K562 (cell line): ENCODE measurements at regions not wholly inside any gene's neighbourhood (a gene's known extent, or its start where the extent isn't known, plus 50 kb on each side); places are given as distances from the start of the nearest gene placed in this dataset.
A peak's percentile ranks its signal among the peaks of the same experiment; 100 is the strongest.

Experiments used
- ATF1 ChIP-seq, 2 experiments: fragments of 450-650 bp in 1 of 2; IDR thresholded peaks; 2 replicates each; pipeline ENCODE4 v1.6.1; 2016; ENCODE audit warnings: missing compliant biosample characterization in 1 of 2, missing genetic modification characterization in 1 of 2
- ATF4 ChIP-seq: fragments of 450-650 bp; formaldehyde crosslinking; IDR thresholded peaks from 2 replicates; pipeline ENCODE4 v1.4.0; 2022; ENCODE audit warnings: mild to moderate bottlenecking, moderate library complexity
- CBX1 ChIP-seq: sonication (generic); IDR thresholded peaks from 2 replicates; pipeline ENCODE4 v1.6.1; 2016; ENCODE audit warnings: antibody characterized with exemption, low read depth, mild to moderate bottlenecking
- CHCHD3 ChIP-seq: fragments of 250-450 bp; sonication (Bioruptor Pico); IDR thresholded peaks from 2 replicates; pipeline ENCODE4 v2.1.2; 2022; ENCODE audit warnings: mild to moderate bottlenecking
- E2F5 ChIP-seq: sonication (generic); formaldehyde crosslinking; IDR thresholded peaks from 2 replicates; pipeline ENCODE4 v1.8.0; 2022; ENCODE audit warnings: mild to moderate bottlenecking, missing genetic modification reagents
- E2F6 ChIP-seq, 2 experiments: IDR thresholded peaks; 2 replicates each; pipeline ENCODE4 v1.6.1; 2011; ENCODE audit warnings: borderline replicate concordance in 1 of 2, control low read depth in 1 of 2, low read depth in 1 of 2, low read length in 1 of 2, mild to moderate bottlenecking in 1 of 2, mixed read lengths in 1 of 2, moderate library complexity in 1 of 2; ENCODE audit not compliant: insufficient read depth in 1 of 2, insufficient read length in 1 of 2, poor library complexity in 1 of 2, severe bottlenecking in 1 of 2; ENCODE audit errors: extremely low read depth in 1 of 2
- GABPB2 ChIP-seq: fragments of 250-450 bp; sonication (Bioruptor Pico); conservative IDR thresholded peaks from 2 replicates; pipeline ENCODE4 v1.5.1; 2021; ENCODE audit warnings: mild to moderate bottlenecking
- HES1 ChIP-seq: fragments of 450-650 bp; IDR thresholded peaks from 2 replicates; pipeline ENCODE4 v1.6.1; 2016; ENCODE audit warnings: low read depth, mild to moderate bottlenecking, moderate library complexity
- JUND ChIP-seq, 2 experiments: IDR thresholded peaks; 2 replicates in 1 of 2; 3 replicates in 1 of 2; pipeline ENCODE4 v1.6.1; 2011; ENCODE audit warnings: borderline replicate concordance in 2 of 2, low read depth in 2 of 2, low read length in 2 of 2, improper control_type of control experiment in 1 of 2, missing biosample characterization in 1 of 2, missing genetic modification characterization in 1 of 2, missing genetic modification reagents in 1 of 2
- MAFG ChIP-seq: fragments of 450-650 bp; conservative IDR thresholded peaks from 2 replicates; pipeline ENCODE4 v1.6.1; 2016; ENCODE audit warnings: missing genetic modification characterization, missing compliant biosample characterization
- MYNN ChIP-seq, 2 experiments: sonication (generic); formaldehyde crosslinking in 1 of 2; IDR thresholded peaks; 2 replicates each; pipeline versions ENCODE4 v1.5.0 to v1.6.1; 2016 to 2020; ENCODE audit warnings: antibody characterized with exemption in 1 of 2, missing genetic modification reagents in 1 of 2
- NR1H2 ChIP-seq: sonication (generic); formaldehyde crosslinking; IDR thresholded peaks from 2 replicates; pipeline ENCODE4 v1.4.0; 2020; ENCODE audit warnings: mild to moderate bottlenecking, missing genetic modification reagents
- NR3C1 ChIP-seq: sonication (generic); formaldehyde crosslinking; IDR thresholded peaks from 2 replicates; pipeline ENCODE4 v1.8.1; 2022; ENCODE audit warnings: missing genetic modification reagents
- PTRF ChIP-seq: fragments of 450-650 bp; IDR thresholded peaks from 2 replicates; pipeline ENCODE4 v1.6.1; 2016; ENCODE audit warnings: mild to moderate bottlenecking, missing genetic modification characterization, missing compliant biosample characterization
- SIN3A ChIP-seq, 2 experiments: fragments of 150-350 bp in 1 of 2; IDR thresholded peaks; 2 replicates each; pipeline ENCODE4 v1.6.1; 2011 to 2016; ENCODE audit warnings: borderline replicate concordance in 2 of 2, low read depth in 2 of 2, low read length in 2 of 2, mild to moderate bottlenecking in 2 of 2, moderate library complexity in 2 of 2; ENCODE audit not compliant: control insufficient read depth in 1 of 2
- SMARCB1 ChIP-seq: IDR thresholded peaks from 2 replicates; pipeline ENCODE4 v1.6.1; 2011; ENCODE audit warnings: improper control_type of control experiment, low read depth; ENCODE audit not compliant: insufficient read length
- SNRNP70 ChIP-seq: fragments of 200-400 bp; formaldehyde crosslinking; optimal IDR thresholded peaks from 2 replicates; pipeline ENCODE3; 2017; ENCODE audit warnings: low read depth, low read length
- SRF ChIP-seq, 2 experiments: fragments of 250-450, 450-650 bp in 1 of 2; sonication (Bioruptor Pico) in 1 of 2; sonication (generic) in 1 of 2; formaldehyde crosslinking; IDR thresholded peaks; 2 replicates each; pipeline versions ENCODE4 v1.5.0 to v1.5.1; 2020 to 2022; ENCODE audit warnings: mild to moderate bottlenecking in 1 of 2, missing genetic modification reagents in 1 of 2
- SUPT5H ChIP-seq: fragments of 450-650 bp; IDR thresholded peaks from 2 replicates; pipeline ENCODE4 v1.6.1; 2016
- TRIM24 ChIP-seq, 2 experiments: fragments of 450-650 bp; IDR thresholded peaks; 2 replicates each; pipeline ENCODE4 v1.6.1; 2016
- XRCC5 ChIP-seq: fragments of 200-400 bp; formaldehyde crosslinking; IDR thresholded peaks from 2 replicates; pipeline ENCODE4 v1.6.1; 2017; ENCODE audit warnings: low read depth, mild to moderate bottlenecking, low read length
- ZNF12 ChIP-seq: sonication (generic); formaldehyde crosslinking; IDR thresholded peaks from 2 replicates; pipeline ENCODE4 v1.4.0; 2020; ENCODE audit warnings: mild to moderate bottlenecking, missing genetic modification reagents
- ZNF695 ChIP-seq: fragments of 450-650 bp; formaldehyde crosslinking; IDR thresholded peaks from 2 replicates; pipeline ENCODE4 v1.4.0; 2020; ENCODE audit warnings: mild to moderate bottlenecking, moderate library complexity
- ZNF79 ChIP-seq: fragments of 250-450 bp; sonication (Bioruptor Pico); IDR thresholded peaks from 2 replicates; pipeline ENCODE4 v1.4.0; 2020; ENCODE audit warnings: low read depth, mild to moderate bottlenecking, moderate library complexity

GRCh38 chr7:131105799-131106680, 221.6 kb upstream of the MKLN1 start (continued):
- peak; percentile 65 to 73; a peak in 3 of 4 replicates for TF ChIP-seq SIN3A (IDR thresholded peaks at IDR 0.05; ENCODE audit: borderline replicate concordance in 2 of 2, control insufficient read depth in 1 of 2, low read depth in 2 of 2, low read length in 2 of 2)
- 0 out of 2 replicates have a peak, but pooled peaks have one; percentile 44 for TF ChIP-seq ATF4
- TF ChIP-seq NR3C1 (CRISPR knock-in tag), result no peak
- TF ChIP-seq ZNF12 (CRISPR knock-in tag), result 0 out of 2 replicates have a peak, but pooled peaks have one; percentile 53
- no peak for TF ChIP-seq MAFG (tag)
- TF ChIP-seq SRF (CRISPR knock-in tag; IDR thresholded peaks at IDR 0.05), result no peak; a peak in 1 of 4 replicates
- peak; percentile 63 for TF ChIP-seq SUPT5H
- no peak for TF ChIP-seq XRCC5
- no peak for TF ChIP-seq HES1
- peak; percentile 94 for TF ChIP-seq E2F5 (CRISPR knock-in tag)
- no peak for TF ChIP-seq CHCHD3
- no peak for TF ChIP-seq CBX1
- peak; percentile 68; the same call in 1 of the 2 replicates for TF ChIP-seq MYNN (IDR thresholded peaks at IDR 0.05)
- no peak for TF ChIP-seq MYNN (CRISPR knock-in tag; IDR thresholded peaks at IDR 0.05)
- TF ChIP-seq TRIM24 (IDR thresholded peaks at IDR 0.05), result no peak
- peak; percentile 65 to 98 for TF ChIP-seq E2F6 (IDR thresholded peaks at IDR 0.05; ENCODE audit: borderline replicate concordance in 1 of 2, extremely low read depth in 1 of 2, insufficient read depth in 1 of 2, insufficient read length in 1 of 2, low read depth in 1 of 2, low read length in 1 of 2, poor library complexity in 1 of 2, severe bottlenecking in 1 of 2)
- no peak for TF ChIP-seq SNRNP70
- no peak for TF ChIP-seq PTRF (tag)
- TF ChIP-seq ATF1 (CRISPR knock-in tag; IDR thresholded peaks at IDR 0.05), result no peak
- TF ChIP-seq ATF1 (tag; IDR thresholded peaks at IDR 0.05), result peak; percentile 94
- no peak for TF ChIP-seq GABPB2 (CRISPR knock-in tag)
- no peak for TF ChIP-seq JUND (IDR thresholded peaks at IDR 0.05; ENCODE audit: borderline replicate concordance, low read depth, low read length)
- TF ChIP-seq JUND (tag; IDR thresholded peaks at IDR 0.05; ENCODE audit: borderline replicate concordance, low read depth, low read length), result peak; percentile 5; the same call in 1 of the 3 replicates
- no peak for TF ChIP-seq ZNF79 (CRISPR knock-in tag)
- no peak for TF ChIP-seq NR1H2 (CRISPR knock-in tag)
- TF ChIP-seq SMARCB1, result no peak
- no peak for TF ChIP-seq ZNF695
